Testis (tissue), 2 donors: ENCODE measurements at regions not wholly inside any gene's neighbourhood (a gene's known extent, or its start where the extent isn't known, plus 50 kb on each side); places are given as distances from the start of the nearest gene placed in this dataset.

Experiments used
- CTCF ChIP-seq, 3 experiments: fragments of 450-650 bp in 2 of 3; fragments of 200-600 bp in 1 of 3; sonication (generic) in 1 of 3; IDR thresholded peaks; one replicate each; pipeline ENCODE4 v1.5.1; 2016 to 2019; ENCODE audit warnings: antibody characterized with exemption in 3 of 3, mild to moderate bottlenecking in 2 of 3, moderate library complexity in 1 of 3
- POLR2A ChIP-seq: fragments of 450-650 bp; IDR thresholded peaks from one replicate; pipeline ENCODE4 v1.6.1; 2017; ENCODE audit warnings: antibody characterized with exemption, mild to moderate bottlenecking, moderate library complexity

GRCh38 chr22:48434868-48435250 lies 1392.8 kb downstream of the BRD1 start:
- no peak for TF ChIP-seq POLR2A
- no peak for TF ChIP-seq CTCF (IDR thresholded peaks at IDR 0.05)
